ENCODE measurements at regions not wholly inside any gene's neighbourhood (a gene's known extent, or its start where the extent isn't known, plus 50 kb on each side); places are given as distances from the start of the nearest gene placed in this dataset.

GRCh38 chr21:34192646-34193285 is 119.4 kb downstream of the MRPS6 start:
- Histone ChIP-seq H3K36me3 (ENCODE audit: control insufficient read depth, insufficient read depth, low read length) (no peaks in the 10 kb centered on the region), H3K4me1 (ENCODE audit: control insufficient read depth, insufficient read depth, low read length) (no peaks in the 10 kb centered on the region), H3K9ac (ENCODE audit: low read length) (no peak overlapping the region), H3K27me3 (ENCODE audit: control insufficient read depth, insufficient read depth, low read length) (no peaks in the 10 kb centered on the region), H3K4me3 (ENCODE audit: low read length) (no peak overlapping the region), H3K9me3 (ENCODE audit: control insufficient read depth, low read length) (no peaks in the 10 kb centered on the region)

- H3K4me1 ChIP-seq (ENCODE audit: control insufficient read depth, insufficient read depth, low read length), result no peaks in the 10 kb centered on the region
Measured at GRCh38 chr21:34195335-34195734, 122.0 kb downstream of the MRPS6 start.

GRCh38 chr21:34196996-34197395 is 123.6 kb downstream of the MRPS6 start:
- peaks cover 4% of the 10 kb centered on the region for H3K4me1 ChIP-seq (ENCODE audit: control insufficient read depth, insufficient read depth, low read length)

More at GRCh38 chr21:34195335-34195734, 122.0 kb downstream of the MRPS6 start:
- H3K27me3 ChIP-seq (ENCODE audit: control insufficient read depth, insufficient read depth, low read length), result no peaks in the 10 kb centered on the region
- H3K4me3 ChIP-seq (ENCODE audit: low read length), result no peak overlapping the region
- no peaks in the 10 kb centered on the region for H3K9me3 ChIP-seq (ENCODE audit: control insufficient read depth, low read length)
- no peak overlapping the region for H3K9ac ChIP-seq (ENCODE audit: low read length)
- H3K36me3 ChIP-seq (ENCODE audit: control insufficient read depth, insufficient read depth, low read length), result no peaks in the 10 kb centered on the region

GRCh38 chr21:34197561-34197960 is 124.2 kb downstream of the MRPS6 start:
- Histone ChIP-seq H3K36me3 (ENCODE audit: control insufficient read depth, insufficient read depth, low read length) (no peaks in the 10 kb centered on the region), H3K4me1 (ENCODE audit: control insufficient read depth, insufficient read depth, low read length) (peaks cover 9% of the 10 kb centered on the region), H3K9ac (ENCODE audit: low read length) (no peak overlapping the region), H3K27me3 (ENCODE audit: control insufficient read depth, insufficient read depth, low read length) (peaks cover 9% of the 10 kb centered on the region), H3K4me3 (ENCODE audit: low read length) (no peak overlapping the region), H3K9me3 (ENCODE audit: control insufficient read depth, low read length) (no peaks in the 10 kb centered on the region)

More at GRCh38 chr21:34196996-34197395, 123.6 kb downstream of the MRPS6 start:
- Histone ChIP-seq H3K27me3 (ENCODE audit: control insufficient read depth, insufficient read depth, low read length) (peaks cover 4% of the 10 kb centered on the region), H3K4me3 (ENCODE audit: low read length) (no peak overlapping the region), H3K9me3 (ENCODE audit: control insufficient read depth, low read length) (no peaks in the 10 kb centered on the region), H3K9ac (ENCODE audit: low read length) (no peak overlapping the region), H3K36me3 (ENCODE audit: control insufficient read depth, insufficient read depth, low read length) (no peaks in the 10 kb centered on the region)

GRCh38 chr21:34198231-34199120 is 125.1 kb downstream of the MRPS6 start:
- Histone ChIP-seq H3K9me3 (ENCODE audit: control insufficient read depth, low read length) (no peaks in the 10 kb centered on the region), H3K4me3 (ENCODE audit: low read length) (no peak overlapping the region), H3K9ac (ENCODE audit: low read length) (no peak overlapping the region), H3K4me1 (ENCODE audit: control insufficient read depth, insufficient read depth, low read length) (peaks cover 11% of the 10 kb centered on the region), H3K36me3 (ENCODE audit: control insufficient read depth, insufficient read depth, low read length) (no peaks in the 10 kb centered on the region), H3K27me3 (ENCODE audit: control insufficient read depth, insufficient read depth, low read length) (peaks cover 15% of the 10 kb centered on the region)

GRCh38 chr21:34199121-34199910 is 125.9 kb downstream of the MRPS6 start:
- Histone ChIP-seq H3K4me3 (ENCODE audit: low read length) (no peak overlapping the region), H3K4me1 (ENCODE audit: control insufficient read depth, insufficient read depth, low read length) (peaks cover 11% of the 10 kb centered on the region), H3K36me3 (ENCODE audit: control insufficient read depth, insufficient read depth, low read length) (no peaks in the 10 kb centered on the region), H3K9ac (ENCODE audit: low read length) (no peak overlapping the region), H3K27me3 (ENCODE audit: control insufficient read depth, insufficient read depth, low read length) (peaks cover 15% of the 10 kb centered on the region), H3K9me3 (ENCODE audit: control insufficient read depth, low read length) (no peaks in the 10 kb centered on the region)

- no peak overlapping the region for H3K4me3 ChIP-seq (ENCODE audit: low read length)
- H3K9ac ChIP-seq (ENCODE audit: low read length), result no peak overlapping the region
- peaks cover 11% of the 10 kb centered on the region for H3K4me1 ChIP-seq (ENCODE audit: control insufficient read depth, insufficient read depth, low read length)
- H3K27me3 ChIP-seq (ENCODE audit: control insufficient read depth, insufficient read depth, low read length), result peaks cover 15% of the 10 kb centered on the region
- no peaks in the 10 kb centered on the region for H3K9me3 ChIP-seq (ENCODE audit: control insufficient read depth, low read length)
- no peaks in the 10 kb centered on the region for H3K36me3 ChIP-seq (ENCODE audit: control insufficient read depth, insufficient read depth, low read length)
Measured at GRCh38 chr21:34200288-34200905, 127.0 kb downstream of the MRPS6 start.

GRCh38 chr21:34201001-34201400 is 127.6 kb downstream of the MRPS6 start:
- Histone ChIP-seq H3K9me3 (ENCODE audit: control insufficient read depth, low read length) (no peaks in the 10 kb centered on the region), H3K4me3 (ENCODE audit: low read length) (no peak overlapping the region), H3K9ac (ENCODE audit: low read length) (no peak overlapping the region), H3K27me3 (ENCODE audit: control insufficient read depth, insufficient read depth, low read length) (peaks cover 15% of the 10 kb centered on the region), H3K36me3 (ENCODE audit: control insufficient read depth, insufficient read depth, low read length) (no peaks in the 10 kb centered on the region), H3K4me1 (ENCODE audit: control insufficient read depth, insufficient read depth, low read length) (peaks cover 11% of the 10 kb centered on the region)

GRCh38 chr21:34201481-34201858 is 128.1 kb downstream of the MRPS6 start:
- peaks cover 11% of the 10 kb centered on the region for H3K4me1 ChIP-seq (ENCODE audit: control insufficient read depth, insufficient read depth, low read length)
- no peak overlapping the region for H3K4me3 ChIP-seq (ENCODE audit: low read length)
- H3K27me3 ChIP-seq (ENCODE audit: control insufficient read depth, insufficient read depth, low read length), result peaks cover 15% of the 10 kb centered on the region
- H3K36me3 ChIP-seq (ENCODE audit: control insufficient read depth, insufficient read depth, low read length), result no peaks in the 10 kb centered on the region
- no peaks in the 10 kb centered on the region for H3K9me3 ChIP-seq (ENCODE audit: control insufficient read depth, low read length)
- peak overlapping the region; percentile 59 for H3K9ac ChIP-seq (ENCODE audit: low read length)

- Histone ChIP-seq H3K36me3 (ENCODE audit: control insufficient read depth, insufficient read depth, low read length) (no peaks in the 10 kb centered on the region), H3K9ac (ENCODE audit: low read length) (peak overlapping the region; percentile 59), H3K4me1 (ENCODE audit: control insufficient read depth, insufficient read depth, low read length) (peaks cover 11% of the 10 kb centered on the region), H3K9me3 (ENCODE audit: control insufficient read depth, low read length) (no peaks in the 10 kb centered on the region), H3K27me3 (ENCODE audit: control insufficient read depth, insufficient read depth, low read length) (peaks cover 15% of the 10 kb centered on the region), H3K4me3 (ENCODE audit: low read length) (no peak overlapping the region)
Measured at GRCh38 chr21:34202553-34203372, 129.4 kb downstream of the MRPS6 start.

GRCh38 chr21:34203851-34204420 is 130.6 kb downstream of the MRPS6 start:
- H3K9ac ChIP-seq (ENCODE audit: low read length), result no peak overlapping the region
- H3K4me3 ChIP-seq (ENCODE audit: low read length), result no peak overlapping the region
- peaks cover 11% of the 10 kb centered on the region for H3K4me1 ChIP-seq (ENCODE audit: control insufficient read depth, insufficient read depth, low read length)
- H3K9me3 ChIP-seq (ENCODE audit: control insufficient read depth, low read length), result no peaks in the 10 kb centered on the region
- peaks cover 15% of the 10 kb centered on the region for H3K27me3 ChIP-seq (ENCODE audit: control insufficient read depth, insufficient read depth, low read length)
- H3K36me3 ChIP-seq (ENCODE audit: control insufficient read depth, insufficient read depth, low read length), result no peaks in the 10 kb centered on the region
